RWPE2 (cell line): ENCODE measurements at regions not wholly inside any gene's neighbourhood (a gene's known extent, or its start where the extent isn't known, plus 50 kb on each side); places are given as distances from the start of the nearest gene placed in this dataset.

Experiments used
- ATAC-seq: fragments of 200-7000 bp; cut with Tn5 transposase; 3 replicates; pipeline ENCODE4 v1.9.1; 2021; ENCODE audit warnings: low read depth
- DNase-seq: peaks from one replicate; pipeline ENCODE4 v3.0.0-alpha.2; 2020; ENCODE audit warnings: low spot score
- H3K27ac ChIP-seq: fragments of 450-650 bp; 2 replicates; pipeline ENCODE4 v1.5.1; 2017; ENCODE audit warnings: mild to moderate bottlenecking; ENCODE audit not compliant: poor library complexity, severe bottlenecking
- H3K27me3 ChIP-seq: fragments of 250-450 bp; sonication (Bioruptor Pico); 2 replicates; pipeline ENCODE4 v1.5.1; 2021; ENCODE audit warnings: mild to moderate bottlenecking, moderate library complexity; ENCODE audit not compliant: insufficient read depth, poor library complexity, severe bottlenecking
- H3K36me3 ChIP-seq: fragments of 250-450 bp; sonication (Bioruptor Pico); 2 replicates; pipeline ENCODE4 v1.5.1; 2020; ENCODE audit warnings: low read depth, mild to moderate bottlenecking, moderate library complexity
- H3K4me1 ChIP-seq: fragments of 250-450 bp; sonication (Bioruptor Pico); 2 replicates; pipeline ENCODE4 v1.5.1; 2021; ENCODE audit warnings: mild to moderate bottlenecking, moderate library complexity; ENCODE audit not compliant: insufficient read depth, poor library complexity, severe bottlenecking
- H3K4me3 ChIP-seq: fragments of 250-450 bp; sonication (Bioruptor Pico); 2 replicates; pipeline ENCODE4 v1.5.1; 2021; ENCODE audit warnings: mild to moderate bottlenecking, moderate library complexity; ENCODE audit not compliant: severe bottlenecking
- H3K9me3 ChIP-seq: fragments of 250-450 bp; sonication (Bioruptor Pico); 2 replicates; pipeline ENCODE4 v1.5.1; 2021; ENCODE audit warnings: mild to moderate bottlenecking, moderate library complexity; ENCODE audit not compliant: severe bottlenecking
- CTCF ChIP-seq: fragments of 450-650 bp; IDR thresholded peaks from one replicate; pipeline ENCODE4 v1.5.1; 2017; ENCODE audit warnings: mild to moderate bottlenecking, moderate library complexity; ENCODE audit not compliant: poor library complexity, severe bottlenecking

GRCh38 chr7:1305873-1306272 lies 73.2 kb downstream of the UNCX start:
- Histone ChIP-seq H3K27me3 (peaks cover 3% of the 10 kb centered on the region), H3K4me1 (no peaks in the 10 kb centered on the region), H3K27ac (no peak overlapping the region), H3K4me3 (no peak overlapping the region), H3K9me3 (no peaks in the 10 kb centered on the region), H3K36me3 (no peaks in the 10 kb centered on the region)
- no peak for ATAC-seq
- DNase-seq: no peak
- no peak for TF ChIP-seq CTCF

- H3K27me3 ChIP-seq: peaks cover 3% of the 10 kb centered on the region
- H3K4me3 ChIP-seq: no peak overlapping the region
- no peaks in the 10 kb centered on the region for H3K36me3 ChIP-seq
- TF ChIP-seq CTCF: no peak
- H3K4me1 ChIP-seq: no peaks in the 10 kb centered on the region
- no peaks in the 10 kb centered on the region for H3K9me3 ChIP-seq
- no peak for ATAC-seq
- H3K27ac ChIP-seq: no peak overlapping the region
- DNase-seq: no peak
Observed at GRCh38 chr7:1307828-1308227, 75.2 kb downstream of the UNCX start.

GRCh38 chr7:1309290-1309689 lies 76.6 kb downstream of the UNCX start:
- no peak overlapping the region for H3K4me3 ChIP-seq
- H3K27ac ChIP-seq: no peak overlapping the region
- no peak for ATAC-seq
- no peaks in the 10 kb centered on the region for H3K9me3 ChIP-seq
- no peaks in the 10 kb centered on the region for H3K4me1 ChIP-seq
- TF ChIP-seq CTCF: no peak
- H3K27me3 ChIP-seq: peaks cover 3% of the 10 kb centered on the region
- DNase-seq: no peak
- no peaks in the 10 kb centered on the region for H3K36me3 ChIP-seq

GRCh38 chr7:1309996-1310395 lies 77.3 kb downstream of the UNCX start:
- ATAC-seq: no peak

GRCh38 chr7:1310936-1311335 lies 78.3 kb downstream of the UNCX start:
- no peak for TF ChIP-seq CTCF
- H3K4me3 ChIP-seq: no peak overlapping the region
- DNase-seq (no peak), ATAC-seq (no peak)
- no peaks in the 10 kb centered on the region for H3K9me3 ChIP-seq
- H3K4me1 ChIP-seq: no peaks in the 10 kb centered on the region
- no peak overlapping the region for H3K27ac ChIP-seq
- no peaks in the 10 kb centered on the region for H3K27me3 ChIP-seq
- no peaks in the 10 kb centered on the region for H3K36me3 ChIP-seq

More at GRCh38 chr7:1309996-1310395, 77.3 kb downstream of the UNCX start:
- no peak overlapping the region for H3K4me3 ChIP-seq
- no peak for DNase-seq
- no peaks in the 10 kb centered on the region for H3K36me3 ChIP-seq
- no peak overlapping the region for H3K27ac ChIP-seq
- no peaks in the 10 kb centered on the region for H3K9me3 ChIP-seq
- H3K4me1 ChIP-seq: no peaks in the 10 kb centered on the region
- TF ChIP-seq CTCF: no peak
- no peaks in the 10 kb centered on the region for H3K27me3 ChIP-seq
